GM18867 (cell line): ENCODE measurements at regions not wholly inside any gene's neighbourhood (a gene's known extent, or its start where the extent isn't known, plus 50 kb on each side); places are given as distances from the start of the nearest gene placed in this dataset.

ENCODE experiments used
- ATAC-seq: cut with Tn5 transposase; IDR thresholded peaks from one replicate; pipeline ENCODE4 v1.9.1; 2021; ENCODE audit warnings: mild to moderate bottlenecking, moderate library complexity; ENCODE audit not compliant: unreplicated experiment

DNA sequence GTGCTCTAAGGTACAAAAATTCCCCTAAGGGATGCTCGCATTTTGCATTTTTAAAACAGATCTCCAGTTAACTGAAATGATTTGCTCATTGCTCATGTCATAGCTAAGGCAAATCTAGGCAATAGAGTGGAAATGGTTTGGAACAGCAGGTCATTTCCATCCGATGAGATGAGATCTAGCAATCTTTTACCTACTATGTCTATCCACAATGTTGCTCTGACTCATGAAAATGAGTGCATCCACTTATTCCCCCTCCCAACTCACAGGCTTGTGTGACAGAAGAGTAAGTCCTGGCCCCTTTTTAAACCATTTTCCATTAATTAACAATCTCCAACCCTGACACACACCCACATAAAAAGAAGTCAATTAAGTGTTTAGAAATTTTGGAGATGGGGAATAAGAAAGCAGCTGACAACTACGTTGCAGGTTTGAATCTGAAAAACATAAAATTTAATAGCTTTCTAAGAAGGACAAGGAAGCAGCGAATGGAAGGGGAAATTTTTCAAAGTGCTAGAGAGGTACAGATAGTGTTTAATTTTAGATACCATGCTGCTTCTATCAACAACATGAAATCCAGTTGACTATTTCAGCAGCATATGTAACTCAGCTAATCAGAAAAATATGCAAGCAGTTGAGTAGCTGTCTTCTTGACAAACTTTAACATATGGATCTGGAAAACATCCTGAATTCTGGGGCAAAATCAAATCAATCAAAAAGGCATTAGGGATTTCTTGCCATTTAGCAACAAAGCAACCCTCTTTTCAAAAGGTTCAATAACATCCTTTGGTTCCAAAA lies 112.0 kb downstream of the TMCO5A start:
- no peak for ATAC-seq

GRCh38 chr15:38048001-38048455 lies 113.6 kb downstream of the TMCO5A start:
- peak; percentile 71 for ATAC-seq

DNA sequence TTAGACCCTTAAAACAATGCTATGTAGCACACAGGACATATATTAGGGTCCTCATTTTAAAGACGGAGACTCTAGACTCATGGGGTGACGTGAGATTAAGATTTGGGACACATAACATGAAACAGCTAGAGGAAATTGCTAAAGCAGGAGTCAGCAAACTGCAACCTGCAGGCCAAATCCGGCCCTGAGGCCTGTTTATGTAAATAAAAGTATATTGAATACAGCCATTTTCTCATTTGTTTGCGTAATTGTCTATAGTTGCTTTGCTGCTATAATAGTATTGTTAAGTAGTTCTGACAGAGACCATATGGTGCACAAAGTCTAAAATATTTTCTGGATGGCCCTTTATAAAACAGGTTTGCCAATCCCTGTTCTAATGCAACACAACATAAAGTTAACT lies 115.5 kb downstream of the TMCO5A start:
- ATAC-seq: no peak

GRCh38 chr15:38050529-38051448 lies 116.3 kb downstream of the TMCO5A start:
- no peak for ATAC-seq

GRCh38 chr15:38053205-38053604 lies 118.8 kb downstream of the TMCO5A start:
- no peak for ATAC-seq

DNA sequence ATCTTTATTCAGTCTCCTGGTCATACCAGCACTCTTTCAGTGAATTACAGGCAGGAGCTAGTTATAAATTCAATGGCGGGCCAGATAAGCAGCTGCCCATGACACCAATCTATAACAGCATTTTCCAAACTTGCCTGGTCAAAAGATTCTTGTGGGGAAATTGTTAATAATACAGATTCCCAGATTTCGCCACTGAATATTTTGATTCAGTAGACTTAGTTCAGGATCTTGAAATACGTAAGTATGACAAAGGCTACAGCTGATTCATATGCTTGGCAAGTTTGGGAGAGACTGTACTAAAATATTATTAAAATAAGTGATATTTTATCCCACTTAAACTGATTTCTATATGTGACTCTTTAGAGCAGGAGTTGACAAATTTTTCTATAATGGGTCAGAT lies 119.3 kb downstream of the TMCO5A start:
- no peak for ATAC-seq

GRCh38 chr15:38054488-38054887 lies 120.0 kb downstream of the TMCO5A start:
- no peak for ATAC-seq

DNA sequence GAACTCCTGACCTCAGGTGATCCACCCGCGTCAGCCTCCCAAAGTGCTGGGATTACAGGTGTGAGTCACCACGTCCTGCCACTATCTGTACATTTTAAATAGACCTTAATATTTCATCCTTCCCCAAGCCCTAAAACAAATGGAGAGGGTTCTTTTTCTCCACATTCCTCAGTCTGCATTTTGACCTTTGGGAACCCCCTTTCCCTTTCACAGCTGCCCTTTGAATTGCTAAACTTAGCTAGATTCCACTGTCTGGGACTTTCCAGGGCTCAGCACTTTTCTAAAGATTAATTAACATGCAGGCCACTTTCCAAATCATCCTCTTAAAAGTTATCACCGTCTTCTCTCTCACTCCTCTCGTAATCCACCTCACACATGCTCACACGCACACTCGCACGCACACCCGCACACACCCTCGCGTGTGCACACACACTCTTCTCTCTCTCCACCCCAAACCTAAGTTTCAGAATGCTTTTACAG lies 124.2 kb downstream of the TMCO5A start:
- no peak for ATAC-seq

- ATAC-seq: no peak
Observed at GRCh38 chr15:38059665-38060064, 125.2 kb downstream of the TMCO5A start.

GRCh38 chr15:38061856-38062649 lies 127.6 kb downstream of the TMCO5A start:
- no peak for ATAC-seq

DNA sequence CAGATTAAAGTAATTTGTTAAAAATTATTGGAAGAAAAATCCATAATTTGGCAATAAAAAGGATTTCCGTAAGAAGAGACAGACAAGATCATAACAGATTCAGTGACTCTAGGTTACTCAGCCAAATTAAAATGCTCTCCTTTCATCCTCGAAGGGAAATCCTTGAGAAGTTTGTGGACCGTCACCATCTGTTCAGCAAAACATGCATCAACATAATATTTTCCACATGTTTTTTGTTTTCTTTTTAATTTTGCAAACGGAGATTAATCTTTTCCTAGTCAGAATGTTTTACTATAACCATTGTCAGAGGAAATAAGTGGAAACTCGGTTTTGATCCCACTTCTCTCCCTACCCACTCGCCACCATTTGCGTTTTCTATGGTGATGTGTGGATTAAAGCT lies 128.3 kb downstream of the TMCO5A start:
- no peak for ATAC-seq

DNA sequence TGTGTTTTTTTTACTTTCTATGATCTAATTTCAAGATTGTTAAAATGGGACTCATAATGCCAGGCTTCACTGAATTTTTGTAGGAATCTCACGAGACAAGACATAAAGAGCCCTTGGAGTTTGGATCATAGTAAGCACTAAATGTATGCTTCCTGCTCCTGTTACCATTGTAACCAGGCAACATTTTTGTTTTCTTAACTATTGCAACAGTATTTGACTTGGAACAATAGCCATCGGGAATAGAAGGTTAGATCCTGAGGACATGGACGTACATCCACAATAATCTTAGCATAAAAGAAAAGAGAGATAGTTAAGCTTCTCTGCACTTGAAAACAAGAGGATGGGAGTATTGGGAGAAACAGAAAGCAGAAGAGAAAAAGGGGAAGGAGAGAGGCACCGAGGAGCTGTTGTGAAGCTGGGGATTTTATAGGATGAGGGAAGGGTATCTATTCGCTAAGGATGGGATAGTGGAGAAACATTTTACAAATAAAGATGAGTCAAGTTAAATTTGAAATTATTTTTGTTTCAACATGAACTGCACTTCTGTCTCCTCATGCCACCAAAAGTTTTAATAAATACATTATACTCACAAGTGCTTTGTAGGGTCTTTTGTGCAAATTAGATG lies 131.4 kb downstream of the TMCO5A start:
- no peak for ATAC-seq

DNA sequence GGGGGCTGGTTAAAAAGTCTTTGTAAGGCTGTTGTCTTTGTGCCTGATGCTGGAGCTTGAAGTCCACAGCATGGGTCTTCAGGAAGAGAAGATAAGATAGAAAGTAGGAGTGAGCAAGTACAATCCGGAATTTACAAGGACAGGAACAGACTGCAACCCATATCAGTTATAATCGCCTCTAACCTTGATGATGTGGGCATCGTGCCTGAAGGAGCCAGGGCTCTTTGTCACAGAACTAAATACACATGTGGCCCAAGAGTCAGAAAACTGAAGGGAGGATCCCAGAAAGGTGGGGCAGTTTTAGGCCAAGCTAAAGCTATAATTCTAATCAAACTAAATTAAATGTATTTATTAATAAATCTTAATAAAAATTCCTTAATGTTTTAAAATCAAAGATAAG lies 132.2 kb downstream of the TMCO5A start:
- ATAC-seq: no peak

- ATAC-seq: peak; percentile 78
Observed at GRCh38 chr15:38068626-38069391, 134.4 kb downstream of the TMCO5A start.

DNA sequence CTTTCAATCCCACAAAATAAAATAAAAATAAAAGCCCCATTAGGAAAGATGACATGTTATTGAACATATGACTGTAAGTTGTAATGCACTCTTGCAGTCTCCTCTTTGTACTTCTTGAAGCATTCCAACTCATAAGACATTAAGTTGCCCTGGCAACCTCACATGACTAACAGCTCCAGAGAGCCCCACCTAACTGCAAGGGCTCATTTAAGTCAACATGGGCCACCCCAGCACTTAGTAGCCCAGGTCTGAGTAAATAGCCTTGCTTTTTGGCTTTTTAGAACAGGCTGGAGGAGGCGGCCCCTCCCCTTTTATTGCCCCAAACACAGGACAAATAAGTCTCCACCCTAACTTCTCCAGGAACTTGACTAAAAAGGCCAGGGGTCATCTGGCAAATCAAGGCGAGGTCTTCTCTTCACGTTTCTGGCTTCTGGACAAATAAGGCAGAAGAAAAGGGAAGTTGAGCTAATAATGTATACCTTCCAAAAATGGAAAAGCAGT lies 135.1 kb downstream of the TMCO5A start:
- ATAC-seq: no peak

DNA sequence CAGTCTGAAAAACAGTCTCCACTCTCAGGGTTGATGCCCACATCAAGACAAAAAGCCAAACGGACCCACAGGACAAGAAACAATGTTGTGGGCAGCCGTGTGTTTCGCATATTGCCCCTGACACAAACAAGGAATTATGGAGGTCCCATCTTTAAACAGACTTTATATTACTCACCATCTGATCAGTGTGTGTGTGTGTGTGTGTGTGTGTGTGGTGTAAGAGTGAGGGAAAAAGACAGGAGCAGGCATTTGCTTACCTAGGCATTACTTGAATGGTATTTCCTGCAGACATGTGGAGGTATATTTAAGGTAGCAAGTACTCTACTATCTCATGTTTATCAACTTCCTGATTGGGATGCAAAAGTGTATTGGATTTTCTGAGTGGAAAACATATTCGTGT lies 136.3 kb downstream of the TMCO5A start:
- ATAC-seq: no peak

DNA sequence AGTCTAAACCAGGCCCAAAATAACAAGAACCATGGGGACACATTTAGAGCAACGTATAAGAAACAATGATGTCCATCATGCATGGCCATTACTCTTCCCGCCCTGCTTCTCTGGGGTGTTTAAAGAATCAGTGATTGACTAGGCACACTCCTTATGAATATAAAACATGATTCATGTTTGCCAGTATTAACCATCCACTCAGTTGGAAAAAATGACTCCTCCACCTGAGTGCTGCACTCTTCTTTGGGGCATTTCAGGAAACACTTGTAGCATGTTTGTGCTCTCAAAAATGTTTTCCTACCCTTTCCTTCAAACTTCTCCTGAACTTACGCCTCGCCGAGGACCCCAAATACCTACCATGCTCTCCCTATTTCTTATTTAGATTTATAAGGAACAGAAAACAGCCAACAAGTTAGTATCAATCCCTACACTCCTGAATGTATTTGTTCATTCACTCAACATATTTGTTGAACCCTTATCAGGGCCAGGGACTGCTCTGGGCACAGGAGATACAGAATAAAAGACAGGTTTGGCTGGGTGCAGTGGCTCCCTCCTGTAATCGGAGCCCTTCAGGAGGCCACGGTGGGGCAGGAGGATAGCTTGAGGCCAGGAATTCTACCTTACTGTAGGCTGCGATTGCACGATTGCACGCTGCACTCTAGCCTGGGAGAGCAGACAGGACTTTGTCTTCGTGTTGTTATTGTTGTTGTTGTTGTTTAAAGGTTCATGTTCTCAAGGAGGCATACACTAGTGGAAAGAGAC lies 137.0 kb downstream of the TMCO5A start:
- ATAC-seq: no peak

DNA sequence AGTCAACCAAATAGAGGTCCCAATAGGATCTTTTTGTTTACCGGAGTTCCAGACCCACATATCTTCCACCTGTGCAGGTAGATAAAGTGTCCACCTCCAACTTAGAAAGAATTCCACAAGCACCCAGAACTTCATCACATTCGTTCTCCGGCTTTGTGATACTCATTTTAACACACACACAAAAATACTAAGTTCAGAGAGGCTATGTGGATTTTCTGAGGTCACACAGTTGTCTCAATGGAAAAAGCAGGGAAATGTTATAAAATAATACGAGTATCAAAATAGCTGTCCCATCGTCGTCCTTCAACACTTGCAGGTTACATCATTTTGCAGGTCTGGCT lies 137.5 kb downstream of the TMCO5A start:
- no peak for ATAC-seq
